ENCODE measurements at regions not wholly inside any gene's neighbourhood (a gene's known extent, or its start where the extent isn't known, plus 50 kb on each side); places are given as distances from the start of the nearest gene placed in this dataset.

DNA sequence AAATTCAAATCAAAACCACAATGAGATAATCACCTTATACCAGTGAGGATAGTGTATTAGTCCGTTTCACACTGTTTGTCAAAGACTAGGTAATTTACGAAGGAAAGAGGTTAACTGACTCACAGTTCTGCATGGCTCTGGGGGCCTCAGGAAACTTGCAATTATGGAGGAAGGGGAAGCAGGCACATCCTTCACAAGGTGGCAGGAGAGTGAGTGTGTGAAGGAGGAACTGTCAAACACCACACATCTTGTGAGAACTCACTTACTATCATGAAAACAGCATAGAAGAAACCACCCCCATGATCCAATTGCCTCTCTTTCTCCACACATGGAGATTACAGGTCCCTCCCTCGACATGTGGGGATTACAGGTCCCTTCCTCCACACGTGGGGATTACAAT lies 54.7 kb upstream of the TRPC5 start:
- TF ChIP-seq, protein P1, sequence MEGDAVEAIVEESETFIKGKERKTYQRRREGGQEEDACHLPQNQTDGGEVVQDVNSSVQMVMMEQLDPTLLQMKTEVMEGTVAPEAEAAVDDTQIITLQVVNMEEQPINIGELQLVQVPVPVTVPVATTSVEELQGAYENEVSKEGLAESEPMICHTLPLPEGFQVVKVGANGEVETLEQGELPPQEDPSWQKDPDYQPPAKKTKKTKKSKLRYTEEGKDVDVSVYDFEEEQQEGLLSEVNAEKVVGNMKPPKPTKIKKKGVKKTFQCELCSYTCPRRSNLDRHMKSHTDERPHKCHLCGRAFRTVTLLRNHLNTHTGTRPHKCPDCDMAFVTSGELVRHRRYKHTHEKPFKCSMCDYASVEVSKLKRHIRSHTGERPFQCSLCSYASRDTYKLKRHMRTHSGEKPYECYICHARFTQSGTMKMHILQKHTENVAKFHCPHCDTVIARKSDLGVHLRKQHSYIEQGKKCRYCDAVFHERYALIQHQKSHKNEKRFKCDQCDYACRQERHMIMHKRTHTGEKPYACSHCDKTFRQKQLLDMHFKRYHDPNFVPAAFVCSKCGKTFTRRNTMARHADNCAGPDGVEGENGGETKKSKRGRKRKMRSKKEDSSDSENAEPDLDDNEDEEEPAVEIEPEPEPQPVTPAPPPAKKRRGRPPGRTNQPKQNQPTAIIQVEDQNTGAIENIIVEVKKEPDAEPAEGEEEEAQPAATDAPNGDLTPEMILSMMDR (IDR thresholded peaks at IDR 0.05) = no peak
- DNase-seq (no peak), ATAC-seq (no peak)
- no peaks in the 10 kb centered on the region for H3K36me3 ChIP-seq
- H3K4me1 ChIP-seq = no peaks in the 10 kb centered on the region
- 35 to 40% methylated on average over 4 of the region's 4 CpGs for WGBS, 2 donors
- peaks cover 0 to 15% (median 0%) of the 10 kb centered on the region in 7 donors for H3K27me3 ChIP-seq
- peaks cover 0 to 12% (median 0%) of the 10 kb centered on the region in 11 donors for H3K9me3 ChIP-seq
- intact Hi-C loops (cut with DNase I) = no loop called here
- no peak overlapping the region for H3K27ac ChIP-seq
- no peak overlapping the region for H3K4me3 ChIP-seq
